Stomach smooth muscle (tissue), 2 donors: ENCODE measurements at regions not wholly inside any gene's neighbourhood (a gene's known extent, or its start where the extent isn't known, plus 50 kb on each side); places are given as distances from the start of the nearest gene placed in this dataset.
"Not testable (repeated sequence)": the region's sequence is repeated elsewhere in the genome, so short reads cannot be mapped to it uniquely, and the experiment has no call there.

Source experiments
- H3K27ac ChIP-seq: one replicate; pipeline ENCODE4 v1.7.0; 2013; ENCODE audit warnings: mild to moderate bottlenecking, low read length, inconsistent platforms
- H3K27me3 ChIP-seq, 2 donors: one replicate each; pipeline ENCODE4 v1.7.0; 2013; ENCODE audit warnings: low read length in 2 of 2; ENCODE audit not compliant: insufficient read depth in 2 of 2, control insufficient read depth in 1 of 2
- H3K36me3 ChIP-seq, 2 donors: one replicate each; pipeline ENCODE4 v1.7.0; 2013; ENCODE audit warnings: low read length in 2 of 2; ENCODE audit not compliant: control insufficient read depth in 2 of 2, insufficient read depth in 2 of 2
- H3K4me1 ChIP-seq: one replicate; pipeline ENCODE4 v1.7.0; 2013; ENCODE audit warnings: low read length; ENCODE audit not compliant: control insufficient read depth, insufficient read depth
- H3K4me3 ChIP-seq, 2 donors: one replicate each; pipeline ENCODE4 v1.7.0; 2013; ENCODE audit warnings: low read length in 2 of 2
- H3K9ac ChIP-seq, 2 donors: one replicate each; pipeline ENCODE4 v1.7.0; 2013; ENCODE audit warnings: low read length in 2 of 2, mild to moderate bottlenecking in 1 of 2
- H3K9me3 ChIP-seq, 2 donors: one replicate each; pipeline ENCODE4 v1.7.0; 2013; ENCODE audit warnings: low read length in 2 of 2; ENCODE audit not compliant: control insufficient read depth in 2 of 2
- donor health status: healthy.
- donor health status: Pancreatic carcinoma.

DNA sequence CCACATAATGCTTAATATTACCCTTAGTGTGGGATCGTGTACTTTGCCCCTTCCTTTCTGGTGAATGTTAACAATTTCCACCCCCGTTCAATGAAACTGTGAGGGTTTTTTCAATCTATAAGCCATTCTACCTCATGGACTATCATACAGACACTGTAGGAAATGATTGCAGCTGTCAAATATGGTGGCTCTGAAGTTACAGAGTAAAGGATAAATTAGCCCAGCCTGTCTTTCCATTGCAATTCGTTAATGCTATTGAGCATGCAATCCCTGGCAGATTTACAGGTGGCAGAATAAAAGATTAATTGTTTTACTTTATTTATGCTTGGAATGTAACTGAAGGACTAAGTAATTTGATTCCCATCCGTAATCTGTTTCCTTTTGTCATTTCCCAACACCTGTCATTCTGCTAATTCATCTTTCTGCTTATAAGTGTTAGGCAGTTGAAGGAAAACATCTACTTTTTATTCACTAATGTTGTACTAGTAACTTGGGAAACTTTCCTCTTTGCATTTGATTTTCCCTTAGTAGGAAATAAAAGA, 1211.6 kb upstream of the LRRN3 start:
- no peak overlapping the region for H3K9ac ChIP-seq
- H3K4me1 ChIP-seq, result no peaks in the 10 kb centered on the region
- H3K4me3 ChIP-seq, result no peak overlapping the region
- H3K9me3 ChIP-seq, result no peaks in the 10 kb centered on the region
- no peaks in the 10 kb centered on the region for H3K27me3 ChIP-seq
- no peaks in the 10 kb centered on the region for H3K36me3 ChIP-seq
- no peak overlapping the region for H3K27ac ChIP-seq

DNA sequence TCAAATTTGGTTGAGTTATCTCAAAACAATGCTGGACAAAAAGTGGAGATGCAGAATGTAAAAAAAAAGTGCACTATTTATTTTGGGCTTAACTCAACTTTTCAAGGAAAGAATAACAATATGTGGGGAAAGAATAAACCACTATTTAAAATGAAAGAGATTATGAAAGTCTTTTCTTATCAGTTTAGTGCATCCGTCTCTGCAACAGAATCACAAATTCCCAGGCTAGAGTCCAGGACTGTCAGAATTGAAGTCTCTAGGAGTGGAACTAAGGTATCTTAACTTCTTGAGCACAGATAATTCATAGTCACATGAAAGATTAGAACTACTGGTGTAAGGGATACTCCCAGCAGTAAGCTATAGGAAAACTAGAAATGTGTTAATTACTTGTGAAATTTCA, 1200.3 kb upstream of the LRRN3 start:
- H3K36me3 ChIP-seq, result no peaks in the 10 kb centered on the region

DNA sequence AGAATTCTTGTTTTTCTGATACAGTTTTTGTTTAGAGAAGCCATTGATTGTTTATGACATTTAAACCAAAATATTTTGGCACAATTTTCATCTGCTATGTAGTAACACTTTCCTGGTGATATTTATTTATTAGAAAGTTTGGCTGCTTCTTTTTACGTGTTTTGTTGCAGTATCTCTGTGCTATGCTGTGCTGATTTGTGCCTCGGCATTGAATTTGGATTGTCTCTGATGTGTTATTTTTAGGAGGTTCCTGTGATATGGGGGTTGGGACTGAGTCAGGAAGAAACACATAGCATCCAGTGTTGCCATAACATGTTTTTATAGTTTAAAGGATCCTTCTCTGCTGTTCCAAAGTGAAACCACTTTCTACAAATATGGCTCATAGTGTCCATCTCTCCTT, 1197.7 kb upstream of the LRRN3 start:
- Histone ChIP-seq H3K27ac (no peak overlapping the region), H3K27me3 (no peaks in the 10 kb centered on the region), H3K9me3 (no peaks in the 10 kb centered on the region), H3K4me1 (no peaks in the 10 kb centered on the region), H3K4me3 (peak overlapping the region in 1 of 2 donors; percentile 23), H3K9ac (no peak overlapping the region), H3K36me3 (no peaks in the 10 kb centered on the region)

More for the DNA sequence above, 1200.3 kb upstream of the LRRN3 start:
- Histone ChIP-seq H3K27ac (no peak overlapping the region), H3K9ac (no peak overlapping the region), H3K4me3 (no peak overlapping the region), H3K27me3 (no peaks in the 10 kb centered on the region), H3K9me3 (no peaks in the 10 kb centered on the region), H3K4me1 (no peaks in the 10 kb centered on the region)

DNA sequence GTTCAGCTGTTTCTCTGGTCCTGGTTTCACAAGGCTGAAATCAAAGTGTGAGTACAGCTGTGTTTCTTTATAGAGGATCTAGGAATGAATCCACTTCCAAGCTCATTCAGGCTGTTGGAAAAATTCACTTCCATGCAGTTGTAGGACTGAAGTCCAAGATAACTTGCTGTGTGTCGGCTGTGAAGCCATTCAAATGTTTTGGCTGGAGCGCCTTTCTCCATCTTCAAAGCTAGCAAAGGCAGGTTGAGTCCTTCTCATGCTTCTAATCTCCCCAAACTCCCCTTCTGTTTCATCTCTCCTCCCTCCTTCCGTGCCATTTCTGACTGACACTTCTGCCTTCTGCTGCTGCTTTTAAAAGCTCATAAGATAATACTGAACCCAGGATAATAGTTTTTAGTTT, 1195.4 kb upstream of the LRRN3 start:
- H3K27ac ChIP-seq, result no peak overlapping the region
- no peaks in the 10 kb centered on the region for H3K9me3 ChIP-seq
- no peaks in the 10 kb centered on the region for H3K36me3 ChIP-seq
- no peaks in the 10 kb centered on the region for H3K27me3 ChIP-seq
- H3K9ac ChIP-seq, result no peak overlapping the region
- H3K4me3 ChIP-seq, result no peak overlapping the region
- H3K4me1 ChIP-seq, result no peaks in the 10 kb centered on the region

DNA sequence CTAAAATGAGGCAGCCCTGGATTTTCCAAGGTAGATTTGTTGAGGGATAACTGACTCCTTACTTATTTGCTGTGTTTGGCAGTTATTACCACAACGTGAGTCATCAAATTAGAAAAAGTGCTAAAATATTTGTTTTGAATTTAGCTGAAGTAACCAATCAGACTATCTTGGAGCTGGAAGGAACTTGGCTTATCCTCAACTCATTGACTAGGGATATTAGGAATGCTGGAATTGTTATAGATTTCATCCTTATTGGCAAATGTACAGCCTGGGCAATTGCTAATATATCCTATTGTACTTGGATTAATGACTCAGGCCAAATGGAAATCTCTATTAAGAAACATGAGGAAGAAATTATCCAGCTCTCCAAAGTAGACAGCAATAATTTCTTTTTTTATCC, 1189.0 kb upstream of the LRRN3 start:
- Histone ChIP-seq H3K36me3 (no peaks in the 10 kb centered on the region), H3K27me3 (no peaks in the 10 kb centered on the region), H3K4me3 (no peak overlapping the region), H3K9me3 (no peaks in the 10 kb centered on the region), H3K4me1 (no peaks in the 10 kb centered on the region), H3K9ac (no peak overlapping the region), H3K27ac (no peak overlapping the region)

DNA sequence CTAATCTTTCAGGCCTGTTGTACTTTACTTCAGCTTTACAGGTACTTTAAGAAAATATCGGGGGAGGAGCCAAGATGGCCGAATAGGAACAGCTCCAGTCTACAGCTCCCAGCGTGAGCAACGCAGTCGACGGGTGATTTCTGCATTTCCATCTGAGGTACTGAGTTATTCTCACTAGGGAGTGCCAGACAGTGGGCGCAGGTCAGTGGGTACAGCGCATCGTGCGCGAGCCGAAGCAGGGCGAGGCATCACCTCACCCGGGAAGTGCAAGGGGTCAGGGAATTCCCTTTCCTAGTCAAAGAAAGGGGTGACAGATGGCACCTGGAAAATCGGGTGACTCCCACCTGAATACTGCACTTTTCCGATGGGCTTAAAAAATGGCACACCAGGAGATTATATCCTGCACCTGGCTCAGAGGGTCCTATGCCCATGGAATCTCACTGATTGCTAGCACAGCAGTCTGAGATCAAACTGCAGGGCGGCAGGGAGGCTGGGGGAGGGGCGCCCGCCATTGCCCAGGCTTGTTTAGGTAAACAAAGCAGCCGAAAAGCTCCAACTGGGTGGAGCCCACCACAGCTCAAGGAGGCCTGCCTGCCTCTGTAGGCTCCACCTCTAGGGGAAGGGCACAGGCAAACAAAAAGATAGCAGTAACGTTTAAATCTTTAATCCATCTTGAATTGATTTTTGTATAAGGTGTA, 1185.4 kb upstream of the LRRN3 start:
- H3K4me1 ChIP-seq, H3K27me3 ChIP-seq, H3K9ac ChIP-seq, H3K27ac ChIP-seq, H3K4me3 ChIP-seq, H3K36me3 ChIP-seq, H3K9me3 ChIP-seq: not testable (repeated sequence)

DNA sequence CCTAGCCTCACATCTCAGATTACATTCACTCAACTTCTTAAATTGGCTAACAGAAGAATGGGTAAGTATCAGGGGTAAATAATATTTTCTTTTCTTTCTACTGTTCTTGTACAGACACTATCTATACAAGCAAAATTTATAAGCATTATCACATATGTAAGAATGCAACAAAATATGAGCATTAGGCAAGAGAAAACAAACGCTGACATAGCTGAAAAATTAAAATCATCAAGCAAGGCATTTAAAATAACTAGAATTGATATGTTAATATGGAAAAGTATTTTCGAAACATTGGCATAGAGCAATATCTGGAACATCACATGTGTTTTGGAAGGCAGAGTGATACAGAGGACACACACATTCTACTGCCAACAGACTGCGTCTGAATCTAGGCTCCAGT, 1175.3 kb upstream of the LRRN3 start:
- Histone ChIP-seq H3K4me3 (no peak overlapping the region), H3K9me3 (no peaks in the 10 kb centered on the region), H3K27me3 (no peaks in the 10 kb centered on the region), H3K9ac (no peak overlapping the region), H3K36me3 (no peaks in the 10 kb centered on the region), H3K27ac (no peak overlapping the region), H3K4me1 (no peaks in the 10 kb centered on the region)

DNA sequence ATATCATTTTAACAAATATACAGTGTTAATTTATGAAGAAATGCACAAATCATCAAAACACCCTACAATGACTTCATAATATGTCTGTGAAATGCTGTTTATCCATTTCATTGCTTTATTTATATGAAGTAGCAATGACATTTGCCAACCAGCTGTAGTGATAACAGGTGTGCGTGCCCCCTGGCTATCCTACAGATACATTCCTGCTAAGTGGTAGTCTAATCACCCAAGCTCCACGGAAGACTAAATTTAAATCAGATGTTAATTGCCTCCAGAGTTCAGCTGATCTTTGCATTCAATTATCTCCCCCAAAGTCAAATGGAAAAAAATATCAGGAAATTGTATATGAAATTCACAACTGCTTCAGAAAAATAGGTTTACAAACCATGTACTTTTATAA, 1164.2 kb upstream of the LRRN3 start:
- Histone ChIP-seq H3K9me3 (no peaks in the 10 kb centered on the region), H3K9ac (no peak overlapping the region), H3K27ac (no peak overlapping the region), H3K4me3 (no peak overlapping the region), H3K27me3 (no peaks in the 10 kb centered on the region), H3K4me1 (no peaks in the 10 kb centered on the region), H3K36me3 (no peaks in the 10 kb centered on the region)

DNA sequence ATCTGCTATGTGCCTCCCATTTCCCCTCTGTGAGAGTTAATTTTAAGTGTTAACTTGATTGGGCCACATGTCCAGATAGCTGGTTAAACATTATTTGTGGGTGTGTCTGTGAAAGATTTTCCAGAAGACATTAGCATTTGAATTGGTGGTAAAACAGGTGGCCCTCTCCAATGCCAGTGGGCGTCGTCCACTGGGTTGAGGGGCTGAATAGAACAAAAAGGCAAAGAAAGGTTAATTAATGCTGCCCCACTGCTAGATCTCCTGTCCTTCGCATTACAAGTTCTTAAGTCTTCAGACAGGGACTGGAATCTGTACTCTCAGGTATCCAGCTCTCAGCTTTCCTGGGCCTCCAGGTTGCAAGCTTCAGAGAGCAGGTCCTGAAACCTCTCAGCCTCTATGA, 1160.9 kb upstream of the LRRN3 start:
- no peaks in the 10 kb centered on the region for H3K9me3 ChIP-seq
- H3K9ac ChIP-seq, result no peak overlapping the region
- H3K4me3 ChIP-seq, result no peak overlapping the region
- H3K27ac ChIP-seq, result no peak overlapping the region
- H3K36me3 ChIP-seq, result no peaks in the 10 kb centered on the region
- H3K4me1 ChIP-seq, result no peaks in the 10 kb centered on the region
- no peaks in the 10 kb centered on the region for H3K27me3 ChIP-seq

DNA sequence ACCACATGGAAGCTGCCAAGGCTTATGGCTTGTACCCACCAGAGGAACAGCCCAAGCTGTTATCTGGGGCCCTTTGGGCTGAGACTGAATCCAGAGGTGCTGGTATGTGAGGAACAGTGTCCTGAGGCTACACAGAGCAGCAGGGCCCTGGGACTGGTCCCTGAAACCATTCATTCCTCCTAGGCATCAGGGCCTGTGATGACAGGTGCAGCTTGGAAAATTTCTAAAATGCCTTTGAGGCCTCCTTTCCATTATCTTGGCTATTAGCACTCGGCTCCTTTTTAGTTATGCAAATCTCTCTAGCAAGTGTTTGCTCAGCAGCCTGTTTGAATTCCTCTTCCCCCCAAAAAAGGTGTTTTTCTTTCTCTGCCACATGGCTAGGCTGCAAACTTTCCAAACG, 1151.7 kb upstream of the LRRN3 start:
- Histone ChIP-seq H3K9ac (no peak overlapping the region), H3K36me3 (no peaks in the 10 kb centered on the region), H3K27me3 (no peaks in the 10 kb centered on the region), H3K4me1 (no peaks in the 10 kb centered on the region), H3K27ac (no peak overlapping the region), H3K4me3 (no peak overlapping the region), H3K9me3 (no peaks in the 10 kb centered on the region)

DNA sequence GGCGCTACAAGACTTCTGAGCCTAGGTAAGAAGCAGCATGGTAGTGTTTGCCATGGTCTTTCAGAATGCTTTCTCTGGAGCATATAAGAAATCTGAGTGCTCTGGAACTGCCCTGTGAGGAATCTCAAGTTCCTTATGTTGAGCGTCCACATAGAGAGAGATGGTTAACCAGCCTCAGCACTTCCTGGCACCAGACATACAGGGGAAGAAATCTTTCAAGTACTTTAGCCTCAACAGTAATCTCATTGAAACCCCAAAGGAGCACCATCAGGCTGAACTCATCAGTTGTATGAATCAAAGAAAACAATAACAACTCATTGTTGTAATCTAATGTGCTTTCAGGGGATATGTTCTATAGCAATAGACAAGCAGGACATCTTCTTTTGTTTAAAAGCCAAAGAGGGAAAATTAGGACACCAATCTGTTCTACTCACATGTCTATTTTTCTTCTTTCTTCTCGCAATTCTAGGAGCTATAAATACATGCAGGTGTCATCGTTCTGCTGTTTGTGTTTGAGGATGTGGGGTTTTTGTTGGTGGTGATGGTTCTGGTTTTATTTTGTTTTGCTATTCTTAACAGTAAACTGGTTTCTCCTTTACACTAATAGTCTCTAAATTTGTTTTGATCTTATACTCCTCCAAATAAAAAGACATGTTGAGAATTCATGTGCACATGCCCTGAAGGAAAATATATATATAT, 1145.0 kb upstream of the LRRN3 start:
- H3K27me3 ChIP-seq, result no peaks in the 10 kb centered on the region
- no peaks in the 10 kb centered on the region for H3K36me3 ChIP-seq
- no peak overlapping the region for H3K27ac ChIP-seq
- H3K4me1 ChIP-seq, result no peaks in the 10 kb centered on the region
- no peaks in the 10 kb centered on the region for H3K9me3 ChIP-seq
- H3K9ac ChIP-seq, result no peak overlapping the region
- H3K4me3 ChIP-seq, result no peak overlapping the region
